HEK293T (cell line): ENCODE measurements at regions not wholly inside any gene's neighbourhood (a gene's known extent, or its start where the extent isn't known, plus 50 kb on each side); places are given as distances from the start of the nearest gene placed in this dataset.

ENCODE experiments used
- ARNT ChIP-seq: fragments of 450-650 bp; IDR thresholded peaks from 2 replicates; pipeline ENCODE4 v1.6.1; 2017; ENCODE audit warnings: mild to moderate bottlenecking
- FOXA1 ChIP-seq: fragments of 450-650 bp; IDR thresholded peaks from 2 replicates; pipeline ENCODE4 v1.6.1; 2016; ENCODE audit warnings: mild to moderate bottlenecking
- FOXM1 ChIP-seq: fragments of 450-650 bp; IDR thresholded peaks from 2 replicates; pipeline ENCODE4 v1.6.1; 2017; ENCODE audit warnings: mild to moderate bottlenecking, borderline replicate concordance
- LEF1 ChIP-seq: fragments of 450-650 bp; IDR thresholded peaks from 2 replicates; pipeline ENCODE4 v1.6.1; 2017; ENCODE audit warnings: mild to moderate bottlenecking, borderline replicate concordance
- SP1 ChIP-seq: fragments of 450-650 bp; IDR thresholded peaks from 2 replicates; pipeline ENCODE4 v1.6.1; 2017
- SUZ12 ChIP-seq: fragments of 450-650 bp; IDR thresholded peaks from 2 replicates; pipeline ENCODE4 v1.6.1; 2016; ENCODE audit warnings: mild to moderate bottlenecking
- TARDBP ChIP-seq: fragments of 450-650 bp; IDR thresholded peaks from 2 replicates; pipeline ENCODE4 v1.6.1; 2016
- ZNF384 ChIP-seq: fragments of 450-650 bp; IDR thresholded peaks from 2 replicates; pipeline ENCODE4 v1.6.1; 2016

DNA sequence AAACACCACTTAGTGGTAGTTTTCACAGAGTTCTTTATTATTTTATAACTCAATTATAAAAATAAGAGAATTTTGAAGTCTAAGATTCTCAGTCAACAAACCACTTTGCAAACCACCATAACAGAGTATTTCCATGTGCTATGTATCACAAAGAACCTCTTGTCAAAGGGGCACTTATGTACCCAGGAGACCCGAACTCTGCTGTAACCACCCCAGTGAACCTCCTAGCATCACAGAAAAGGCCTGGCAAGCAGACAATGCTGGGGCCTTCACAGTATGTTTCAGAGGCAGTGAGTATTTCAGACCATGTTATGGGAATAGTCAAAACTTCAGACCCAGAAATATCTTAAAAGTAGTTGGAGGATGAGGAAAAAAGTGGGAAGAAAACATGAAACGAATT is 714.1 kb downstream of the EFNB2 start:
- TF ChIP-seq ZNF384 (no peak), LEF1 (no peak), FOXM1 (no peak), TARDBP (no peak), SUZ12 (no peak), SP1 (no peak), ARNT (no peak), FOXA1 (no peak)
